NCI-H526 (cell line): ENCODE measurements at regions not wholly inside any gene's neighbourhood (a gene's known extent, or its start where the extent isn't known, plus 50 kb on each side); places are given as distances from the start of the nearest gene placed in this dataset.
"Not testable (repeated sequence)": the region's sequence is repeated elsewhere in the genome, so short reads cannot be mapped to it uniquely, and the experiment has no call there.

Experiments used
- DNase-seq, 2 experiments: peaks; one replicate each; lab custom pipeline; 2025; lab: John Stamatoyannopoulos, UW

- DNase-seq = no peak
Measured at GRCh38 chr1:229710746-229711145, 84.7 kb downstream of the URB2 start.

GRCh38 chr1:229714306-229714705, 88.3 kb downstream of the URB2 start:
- DNase-seq = no peak

- DNase-seq = peak; percentile 27 to 60
Measured at GRCh38 chr1:229714964-229715603, 89.0 kb downstream of the URB2 start.

DNA sequence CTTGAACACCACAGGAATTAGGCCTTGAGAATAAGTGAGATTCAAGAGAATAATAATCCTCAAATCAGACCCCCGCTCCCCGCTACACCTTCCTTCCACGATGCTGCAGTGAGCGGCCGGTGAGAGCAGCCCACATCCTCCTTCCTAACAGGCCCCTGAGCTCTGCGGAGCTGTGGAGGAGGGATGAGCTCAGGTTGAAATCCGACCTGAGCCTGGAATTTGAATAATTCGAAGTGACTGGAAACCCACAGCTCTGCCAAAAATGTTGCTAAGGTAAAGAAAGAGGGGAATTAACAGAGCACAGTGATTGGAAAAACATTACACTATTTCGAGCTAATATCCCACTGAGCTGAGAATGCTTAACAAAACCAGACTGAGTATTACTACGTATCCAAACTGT, 90.0 kb downstream of the URB2 start:
- DNase-seq = peak; percentile 40 to 45

DNA sequence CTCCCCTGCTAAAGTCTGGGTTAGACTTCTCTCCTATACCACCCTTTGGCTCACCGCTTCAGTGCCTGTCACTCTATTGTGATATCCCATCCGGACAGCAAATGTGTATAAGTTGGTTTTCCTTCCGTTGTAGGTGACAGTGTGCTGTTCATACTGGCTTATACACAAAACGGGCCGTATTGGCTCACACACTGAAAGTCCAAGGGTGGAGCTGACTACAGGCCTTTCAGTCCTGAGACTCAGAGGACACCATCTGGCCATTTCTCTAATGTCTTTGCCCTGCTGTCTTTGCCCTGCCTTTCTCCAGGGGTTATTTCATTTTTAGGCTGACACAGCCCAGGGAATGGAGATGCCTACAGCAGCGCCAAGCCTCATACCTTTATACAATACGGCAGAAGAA, 90.7 kb downstream of the URB2 start:
- DNase-seq = no peak

DNA sequence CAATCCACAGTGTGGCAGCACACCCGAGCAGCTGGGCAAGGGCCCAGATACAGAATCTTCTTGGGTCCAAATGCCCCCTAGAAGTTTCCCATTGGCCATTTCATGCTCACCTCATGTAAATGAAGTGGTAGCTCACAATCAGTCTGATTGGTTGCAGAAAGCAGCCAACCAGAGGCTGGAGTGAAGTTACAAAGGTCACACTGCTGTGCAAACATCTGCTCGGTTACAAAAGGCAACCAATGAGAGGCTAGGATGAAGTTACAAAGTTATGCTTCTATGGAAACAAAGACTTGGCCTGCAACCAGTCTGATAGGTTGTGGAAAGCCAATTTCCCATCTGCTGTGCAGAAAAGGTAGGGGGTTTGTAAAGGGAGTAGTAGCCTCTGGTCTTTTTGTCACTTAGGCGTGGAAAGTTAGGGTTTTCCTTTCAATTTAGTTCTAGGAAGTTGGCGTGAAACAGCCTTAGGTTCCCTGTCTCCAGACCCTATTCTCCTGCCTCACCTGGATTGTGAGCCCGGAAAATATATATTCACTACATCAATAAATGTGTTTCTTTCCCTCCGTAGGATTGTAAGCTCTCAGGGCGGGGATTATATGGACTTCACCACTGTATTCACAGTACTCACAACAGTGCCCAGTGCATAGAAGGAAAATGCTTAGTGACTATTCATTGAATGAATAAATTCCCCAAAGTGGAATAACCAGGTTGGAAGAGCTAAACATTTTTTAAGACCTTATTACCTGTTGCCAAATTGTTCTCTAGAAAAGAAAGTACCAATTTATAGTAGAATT, 91.9 kb downstream of the URB2 start:
- DNase-seq = no peak

DNA sequence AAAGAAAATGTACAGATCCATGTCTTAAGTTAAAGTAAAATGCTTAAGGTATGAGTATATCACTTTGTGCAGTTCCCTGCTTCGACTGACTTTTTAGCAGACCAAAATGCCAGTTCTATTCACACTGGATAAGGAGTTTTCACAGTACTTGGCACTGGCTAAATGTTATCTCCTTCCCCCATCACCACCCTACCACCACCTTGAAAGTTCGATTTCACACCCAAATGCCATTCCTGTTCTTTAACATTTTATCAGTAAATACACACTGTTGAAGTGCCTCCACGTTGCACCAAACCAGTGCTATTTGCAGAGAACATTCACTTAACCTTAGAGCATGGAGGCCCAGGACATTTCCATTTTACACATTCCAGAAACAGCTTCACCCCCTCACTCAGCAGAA, 100.0 kb downstream of the URB2 start:
- no peak for DNase-seq

- DNase-seq = no peak
Measured at GRCh38 chr1:229729916-229730315, 103.9 kb downstream of the URB2 start.

DNA sequence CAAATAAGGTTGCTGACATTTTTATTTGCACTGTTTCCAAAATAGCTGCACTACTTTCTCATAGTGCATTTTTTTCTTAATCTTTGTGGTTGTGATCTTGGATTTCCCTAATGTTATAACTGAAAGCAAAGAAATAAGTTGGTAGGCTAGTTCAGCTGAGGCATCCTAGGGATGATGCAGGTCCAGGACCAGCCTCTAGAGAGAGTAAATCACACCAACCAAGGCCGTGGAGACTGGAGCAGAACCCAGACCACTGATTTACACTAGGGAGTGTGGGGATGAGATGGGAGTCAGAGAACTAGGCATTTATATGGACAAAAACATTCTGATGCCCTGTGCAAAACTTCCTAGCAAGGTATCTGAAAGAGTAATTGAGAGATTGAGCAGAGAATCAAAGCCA, 104.5 kb downstream of the URB2 start:
- DNase-seq = no peak

- DNase-seq = no peak
Measured at GRCh38 chr1:229732061-229732460, 106.0 kb downstream of the URB2 start.

- no peak for DNase-seq
Measured at GRCh38 chr1:229736376-229736775, 110.3 kb downstream of the URB2 start.

GRCh38 chr1:229742614-229743013, 116.6 kb downstream of the URB2 start:
- DNase-seq = not testable (repeated sequence)

DNA sequence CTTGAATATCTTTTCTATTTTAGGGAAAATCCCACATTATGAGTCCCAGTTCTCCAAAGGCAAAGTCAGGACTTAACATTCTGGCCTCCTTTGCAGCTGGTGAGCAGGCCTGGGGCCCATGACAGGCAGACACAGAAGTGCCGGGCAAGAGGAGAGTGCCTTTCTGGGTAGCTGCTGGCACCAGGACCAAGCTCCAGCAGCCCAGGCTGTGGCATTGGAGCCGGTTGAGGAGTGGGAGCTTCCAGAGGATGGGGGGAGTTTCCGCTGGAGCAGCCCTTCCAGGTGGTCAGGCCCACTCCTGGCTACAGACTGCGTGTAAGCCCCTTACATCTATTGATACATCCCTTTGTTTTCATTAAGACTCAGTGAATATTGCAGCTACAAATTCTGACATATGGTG, 123.9 kb downstream of the URB2 start:
- no peak for DNase-seq

GRCh38 chr1:229751610-229752009, 125.6 kb downstream of the URB2 start:
- no peak for DNase-seq

GRCh38 chr1:229752679-229753078, 126.6 kb downstream of the URB2 start:
- no peak for DNase-seq

DNA sequence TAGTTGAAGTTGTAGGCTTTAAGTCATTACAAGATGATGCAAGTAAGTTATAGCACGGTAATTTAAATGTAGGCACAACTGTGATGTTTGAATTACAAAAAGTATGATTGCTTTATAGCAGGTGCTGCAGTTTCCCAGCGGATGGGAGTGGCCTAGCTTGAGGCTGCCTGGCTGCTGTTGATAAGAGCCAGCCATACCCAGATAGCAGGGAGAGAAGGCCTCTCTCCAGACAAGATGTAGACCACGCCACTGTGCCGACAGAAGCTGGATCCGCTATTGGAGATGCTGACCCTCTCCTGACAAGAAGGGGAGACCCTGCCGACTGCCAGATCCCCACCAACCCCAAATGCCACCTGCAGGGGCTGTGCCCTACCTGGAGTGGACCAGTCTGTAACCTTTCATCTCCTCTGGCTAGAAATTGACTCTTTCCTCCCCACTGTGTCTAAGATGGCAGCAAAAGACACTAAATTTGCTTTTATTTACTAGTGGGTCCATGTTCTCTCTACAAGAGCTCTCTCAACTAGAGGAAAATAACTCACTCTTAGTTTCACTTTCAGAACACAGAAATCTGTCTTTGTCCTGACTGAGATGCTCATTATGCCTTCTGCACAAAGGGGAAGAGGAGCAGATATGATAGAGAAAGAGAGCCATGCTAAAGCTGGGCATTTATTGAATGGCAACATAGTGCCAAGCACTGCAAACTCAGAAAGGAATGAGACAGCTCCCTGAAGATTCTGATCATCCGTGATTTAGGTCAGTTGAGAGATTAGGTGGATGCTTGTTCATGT, 127.9 kb downstream of the URB2 start:
- no peak for DNase-seq

DNA sequence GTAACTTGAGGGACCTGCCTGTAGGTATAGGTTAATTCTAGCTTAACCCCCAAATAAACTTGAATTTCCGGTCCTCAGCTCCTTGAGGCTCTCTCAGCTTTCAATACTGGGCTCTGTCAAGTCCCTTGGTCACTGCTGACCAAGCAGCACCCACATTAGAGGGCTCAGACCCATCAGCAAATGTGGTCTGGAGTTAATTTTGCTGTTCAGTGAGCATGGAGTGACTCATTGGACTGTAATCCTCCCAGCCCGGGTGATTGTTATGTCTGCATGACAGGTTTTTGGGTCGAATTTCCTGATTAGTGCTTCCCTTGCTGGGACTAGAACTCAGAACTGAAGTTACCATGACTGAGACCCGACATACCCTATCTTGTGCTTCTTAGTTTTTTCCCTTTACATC, 130.6 kb downstream of the URB2 start:
- DNase-seq = no peak

DNA sequence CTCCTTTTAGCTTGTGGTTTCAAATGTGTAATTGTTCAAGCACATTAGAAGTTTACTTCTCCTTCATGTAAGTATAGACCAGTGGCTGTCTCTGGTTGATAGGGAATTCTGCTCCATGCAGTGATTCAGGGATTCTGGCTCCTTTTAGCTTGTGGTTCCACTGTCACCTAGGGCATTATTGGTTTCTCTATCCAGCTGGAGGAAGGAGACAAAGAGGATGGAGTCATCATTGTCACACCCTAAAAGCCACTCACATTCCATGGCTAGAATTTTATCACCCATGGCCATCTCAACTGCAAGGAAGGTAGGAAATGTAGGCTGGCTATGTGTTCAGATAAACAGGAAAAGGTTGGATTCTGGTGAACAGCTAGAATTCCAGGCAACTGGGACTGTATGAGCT, 131.2 kb downstream of the URB2 start:
- no peak for DNase-seq

- no peak for DNase-seq
Measured at GRCh38 chr1:229758101-229759036, 132.3 kb downstream of the URB2 start.

- DNase-seq = no peak
Measured at GRCh38 chr1:229759037-229759435, 133.0 kb downstream of the URB2 start.

GRCh38 chr1:229759586-229759985, 133.5 kb downstream of the URB2 start:
- DNase-seq = no peak

DNA sequence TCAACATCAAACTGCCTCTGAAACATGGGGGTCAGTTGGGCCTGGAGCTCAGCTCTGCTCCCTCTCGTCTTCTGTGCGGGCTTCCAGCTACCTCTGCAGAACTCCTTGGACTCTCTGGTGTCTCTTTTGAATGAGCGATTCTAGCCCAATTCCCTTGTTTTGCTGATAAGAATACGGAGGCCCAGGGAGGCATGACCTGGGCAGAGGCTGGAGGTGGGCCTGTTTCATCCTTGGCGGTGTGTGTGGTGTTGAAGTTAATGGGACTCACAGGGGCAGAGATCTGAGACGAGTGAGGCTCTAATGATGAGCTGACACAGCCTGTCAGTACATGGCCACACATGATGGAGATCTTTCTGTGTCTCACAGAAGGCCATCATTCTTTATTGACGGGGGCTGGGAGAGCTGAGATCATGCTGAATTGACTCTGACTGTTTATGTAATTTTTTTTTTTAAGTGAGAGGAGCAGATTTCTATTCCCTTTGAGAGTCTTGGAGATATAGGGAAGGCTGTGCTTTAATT, 134.5 kb downstream of the URB2 start:
- DNase-seq = no peak
